A549 (cell line): ENCODE measurements at regions not wholly inside any gene's neighbourhood (a gene's known extent, or its start where the extent isn't known, plus 50 kb on each side); places are given as distances from the start of the nearest gene placed in this dataset.
A peak's percentile ranks its signal among the peaks of the same experiment; 100 is the strongest.

ENCODE experiments used
- ATAC-seq, 2 experiments: fragments of 200-7000 bp in 1 of 2; fragments of >200 bp in 1 of 2; cut with Nextera tagmentation in 1 of 2; cut with Tn5 transposase in 1 of 2; 3 replicates each; pipeline versions ENCODE4 v1.8.0 to v1.9.1; 2018 to 2020; ENCODE audit warnings: mild to moderate bottlenecking in 1 of 2, moderate library complexity in 1 of 2
- CTCF ChIA-PET: fragments of 300-600 bp; sonication (Branson Sonifier 250); formaldehyde crosslinking; extraction: SDS; loops from one replicate; lab custom pipeline; 2021; ENCODE audit warnings: antibody characterized with exemption, inconsistent platforms; lab: Yijun Ruan, JAX
- POLR2A ChIA-PET: fragments of 350-600 bp; formaldehyde crosslinking; extraction: SDS; loops from one replicate; lab custom pipeline; 2021; ENCODE audit warnings: antibody characterized with exemption, inconsistent platforms; lab: Yijun Ruan, JAX
- DNase-seq, 2 experiments: peaks; one replicate each; pipeline versions ENCODE4 v3.0.0 to v3.0.0-alpha.2; 2011 to 2016; ENCODE audit warnings: low read depth in 1 of 2, low spot score in 1 of 2
- FAIRE-seq: peaks from 2 replicates; lab custom pipeline; 2011; peaks lifted over from hg19 to GRCh38; lab: Jason Lieb, UNC
- H3K27ac ChIP-seq, 2 experiments: fragments of >200 bp; sonication (Bioruptor Twin); formaldehyde crosslinking; 3 replicates each; pipeline ENCODE4 v1.5.1; 2016 to 2017
- H3K4me1 ChIP-seq: fragments of >200 bp; sonication (Bioruptor Twin); formaldehyde crosslinking; 3 replicates; pipeline ENCODE4 v1.6.1; 2016
- H3K4me2 ChIP-seq: fragments of >200 bp; sonication (Bioruptor Twin); formaldehyde crosslinking; 3 replicates; pipeline ENCODE4 v1.6.1; 2016
- H3K4me3 ChIP-seq: fragments of >200 bp; sonication (Bioruptor Twin); formaldehyde crosslinking; 3 replicates; pipeline ENCODE4 v1.5.1; 2016
- H3K9me3 ChIP-seq: fragments of >200 bp; sonication (Bioruptor Twin); formaldehyde crosslinking; 3 replicates; pipeline ENCODE4 v1.6.1; 2016
- ATOH8 ChIP-seq: fragments of 250-450 bp; sonication (Bioruptor Pico); IDR thresholded peaks from 2 replicates; pipeline ENCODE4 v1.5.0; 2020; ENCODE audit warnings: low read depth, mild to moderate bottlenecking, moderate library complexity
- BCL3 ChIP-seq: fragments of >200 bp; sonication (Bioruptor Twin); formaldehyde crosslinking; IDR thresholded peaks from 3 replicates; pipeline ENCODE4 v1.6.1; 2016
- CTCF ChIP-seq: fragments of >200 bp; sonication (Bioruptor Twin); formaldehyde crosslinking; IDR thresholded peaks from 3 replicates; pipeline ENCODE4 v1.5.1; 2016
- E2F6 ChIP-seq: IDR thresholded peaks from 2 replicates; pipeline ENCODE4 v1.6.1; 2012; ENCODE audit warnings: low read depth, borderline replicate concordance
- EHF ChIP-seq: fragments of 250-450 bp; sonication (Bioruptor Pico); IDR thresholded peaks from 2 replicates; pipeline ENCODE4 v1.5.0; 2020; ENCODE audit warnings: mild to moderate bottlenecking
- EP300 ChIP-seq, 2 experiments: fragments of >200 bp; sonication (Bioruptor Twin); formaldehyde crosslinking; IDR thresholded peaks; 2 replicates in 1 of 2; 3 replicates in 1 of 2; pipeline ENCODE4 v1.6.1; 2016 to 2017
- ESRRA ChIP-seq: fragments of 150-350 bp; IDR thresholded peaks from 2 replicates; pipeline ENCODE4 v1.6.1; 2014; ENCODE audit warnings: mild to moderate bottlenecking, low read length, borderline replicate concordance
- FOSB ChIP-seq: fragments of 250-450 bp; sonication (Bioruptor Pico); IDR thresholded peaks from 2 replicates; pipeline ENCODE4 v1.5.0; 2020; ENCODE audit warnings: mild to moderate bottlenecking, moderate library complexity
- FOSL2 ChIP-seq, 2 experiments: fragments of 450-650 bp in 1 of 2; fragments of >200 bp in 1 of 2; sonication (Bioruptor Twin) in 1 of 2; formaldehyde crosslinking; IDR thresholded peaks; 2 replicates each; pipeline versions ENCODE4 v1.5.0 to v1.6.1; 2016 to 2020; ENCODE audit warnings: mild to moderate bottlenecking in 1 of 2, moderate library complexity in 1 of 2
- FOXS1 ChIP-seq: fragments of 250-450 bp; sonication (Bioruptor Pico); IDR thresholded peaks from 2 replicates; pipeline ENCODE4 v1.5.0; 2020; ENCODE audit warnings: mild to moderate bottlenecking, moderate library complexity
- GATA3 ChIP-seq: IDR thresholded peaks from 2 replicates; pipeline ENCODE4 v1.6.1; 2012; ENCODE audit warnings: borderline replicate concordance
- HDAC2 ChIP-seq: fragments of 200-600 bp; sonication (generic); IDR thresholded peaks from 2 replicates; pipeline ENCODE4 v1.6.1; 2016
- HOXB5 ChIP-seq: fragments of 250-450 bp; sonication (Bioruptor Pico); IDR thresholded peaks from 2 replicates; pipeline ENCODE4 v1.5.0; 2020; ENCODE audit warnings: mild to moderate bottlenecking, moderate library complexity
- JUN ChIP-seq, 2 experiments: fragments of >200 bp; sonication (Bioruptor Twin); formaldehyde crosslinking; IDR thresholded peaks; 2 replicates in 1 of 2; 3 replicates in 1 of 2; pipeline ENCODE4 v1.6.1; 2016 to 2017
- JUNB ChIP-seq: fragments of >200 bp; sonication (Bioruptor Twin); formaldehyde crosslinking; IDR thresholded peaks from 2 replicates; pipeline ENCODE4 v1.6.1; 2016
- MAFK ChIP-seq: fragments of 450-650 bp; IDR thresholded peaks from 2 replicates; pipeline ENCODE4 v1.6.1; 2014; ENCODE audit not compliant: partially characterized antibody
- MAX ChIP-seq: IDR thresholded peaks from 2 replicates; pipeline ENCODE4 v1.6.1; 2012
- MYC ChIP-seq: IDR thresholded peaks from 2 replicates; pipeline ENCODE4 v1.6.1; 2012; ENCODE audit warnings: mild to moderate bottlenecking, inconsistent platforms, low read length, improper control_type of control experiment, borderline replicate concordance
- NFE2L2 ChIP-seq: fragments of 150-350 bp; conservative IDR thresholded peaks from 2 replicates; pipeline ENCODE4 v1.6.1; 2014; ENCODE audit warnings: low read length
- NPAS2 ChIP-seq: fragments of 250-450 bp; sonication (Bioruptor Pico); IDR thresholded peaks from 2 replicates; pipeline ENCODE4 v1.8.0; 2022; ENCODE audit warnings: mild to moderate bottlenecking, moderate library complexity, borderline replicate concordance
- NR3C1 ChIP-seq: fragments of >200 bp; sonication (Bioruptor Twin); formaldehyde crosslinking; IDR thresholded peaks from 3 replicates; pipeline ENCODE4 v1.6.1; 2017
- PBX3 ChIP-seq: IDR thresholded peaks from 2 replicates; pipeline ENCODE4 v1.6.1; 2012
- POLR2AphosphoS2 ChIP-seq: conservative IDR thresholded peaks from 2 replicates; pipeline ENCODE4 v1.6.1; 2012; ENCODE audit warnings: low read length, improper control_type of control experiment, inconsistent platforms
- RCOR1 ChIP-seq: fragments of 150-350 bp; IDR thresholded peaks from 2 replicates; pipeline ENCODE4 v1.6.1; 2014; ENCODE audit warnings: antibody characterized with exemption, low read length, low read depth
- RFX5 ChIP-seq: fragments of 450-650 bp; IDR thresholded peaks from 2 replicates; pipeline ENCODE4 v1.7.1; 2014; ENCODE audit warnings: antibody characterized with exemption, mild to moderate bottlenecking, moderate library complexity
- ZNF302 ChIP-seq: fragments of 250-450 bp; sonication (Bioruptor Pico); IDR thresholded peaks from 2 replicates; pipeline ENCODE4 v1.9.0; 2021; ENCODE audit warnings: inconsistent platforms, mild to moderate bottlenecking, moderate library complexity
- ZSCAN20 ChIP-seq: fragments of 250-450 bp; sonication (Bioruptor Pico); IDR thresholded peaks from 2 replicates; pipeline ENCODE4 v1.8.0; 2022; ENCODE audit warnings: mild to moderate bottlenecking, moderate library complexity
- WGBS: methylation state at CpG from one replicate; pipeline ENCODE4 v1.1.6; 2017; ENCODE audit errors: missing lambda C conversion rate; 5-methylcytosine and 5-hydroxymethylcytosine counted together

- Histone ChIP-seq H3K27ac (no peak overlapping the region), H3K4me2 (no peak overlapping the region), H3K9me3 (no peaks in the 10 kb centered on the region), H3K4me1 (no peaks in the 10 kb centered on the region), H3K4me3 (no peak overlapping the region)
- ChIA-PET CTCF (no interaction called here), POLR2A (no interaction called here)
- no peak for DNase-seq
- 0% methylated on average over 1 of the region's 1 CpG for WGBS
- no peak for FAIRE-seq
- no peak for ATAC-seq
- no peak for TF ChIP-seq RCOR1
Observed at GRCh38 chrX:125940985-125941384, 225.1 kb downstream of the DCAF12L2 start.

- DNase-seq = no peak
- no peak for ATAC-seq
- Histone ChIP-seq H3K27ac (no peak overlapping the region), H3K4me3 (no peak overlapping the region), H3K4me1 (no peaks in the 10 kb centered on the region), H3K4me2 (no peak overlapping the region), H3K9me3 (no peaks in the 10 kb centered on the region)
- TF ChIP-seq ZNF302 (CRISPR knock-in tag) = no peak
- no peak for TF ChIP-seq ZSCAN20 (CRISPR knock-in tag)
- no peak for TF ChIP-seq ESRRA
- TF ChIP-seq RFX5 = no peak
- TF ChIP-seq NPAS2 (CRISPR knock-in tag) = no peak
- no peak for TF ChIP-seq JUN (IDR thresholded peaks at IDR 0.05)
- no peak for TF ChIP-seq PBX3
- 0% methylated on average over 1 of the region's 1 CpG for WGBS
- FAIRE-seq = no peak
- POLR2A ChIA-PET = no interaction called here
- CTCF ChIA-PET = no interaction called here
Observed at GRCh38 chrX:125947501-125947900, 218.6 kb downstream of the DCAF12L2 start.

- no peaks in the 10 kb centered on the region for H3K4me1 ChIP-seq
- no peak overlapping the region for H3K27ac ChIP-seq
- no peak overlapping the region for H3K4me2 ChIP-seq
- FAIRE-seq (no peak), DNase-seq (no peak), ATAC-seq (no peak)
- no peaks in the 10 kb centered on the region for H3K9me3 ChIP-seq
- 0% methylated on average over 1 of the region's 1 CpG for WGBS
- no peak for TF ChIP-seq HDAC2
- TF ChIP-seq EHF (CRISPR knock-in tag) = no peak
- TF ChIP-seq HOXB5 (CRISPR knock-in tag) = no peak
- TF ChIP-seq CTCF = no peak
- no peak for TF ChIP-seq MAX
- no peak for TF ChIP-seq FOSL2 (IDR thresholded peaks at IDR 0.05)
- TF ChIP-seq FOSL2 (CRISPR knock-in tag; IDR thresholded peaks at IDR 0.05) = no peak
- TF ChIP-seq FOXS1 (CRISPR knock-in tag) = no peak
- no peak for TF ChIP-seq JUNB
- peak; percentile 45 for TF ChIP-seq MAFK
- TF ChIP-seq, all 56 proteins: peak for 1
- H3K4me3 ChIP-seq = no peak overlapping the region
- ChIA-PET POLR2A (no interaction called here), CTCF (no interaction called here)
Observed at GRCh38 chrX:125952973-125953372, 213.1 kb downstream of the DCAF12L2 start.

GRCh38 chrX:125953814-125954213, 212.3 kb downstream of the DCAF12L2 start:
- no peak overlapping the region for H3K4me3 ChIP-seq
- DNase-seq = no peak
- no peaks in the 10 kb centered on the region for H3K9me3 ChIP-seq
- ATAC-seq = no peak
- ChIA-PET CTCF (no interaction called here), POLR2A (no interaction called here)
- WGBS = 0% methylated on average over 2 of the region's 2 CpGs
- H3K27ac ChIP-seq = no peak overlapping the region
- H3K4me1 ChIP-seq = no peaks in the 10 kb centered on the region
- H3K4me2 ChIP-seq = no peak overlapping the region
- FAIRE-seq = no peak
- TF ChIP-seq BCL3 (no peak), FOSB (CRISPR knock-in tag) (no peak), POLR2AphosphoS2 (no peak), ZSCAN20 (CRISPR knock-in tag) (no peak), EP300 (IDR thresholded peaks at IDR 0.05) (no peak), MYC (no peak), E2F6 (no peak), FOXS1 (CRISPR knock-in tag) (no peak), JUN (IDR thresholded peaks at IDR 0.05) (no peak), NFE2L2 (no peak), NR3C1 (no peak), ATOH8 (CRISPR knock-in tag) (no peak), GATA3 (no peak), RFX5 (no peak), FOSL2 (IDR thresholded peaks at IDR 0.05) (no peak), FOSL2 (CRISPR knock-in tag; IDR thresholded peaks at IDR 0.05) (no peak), MAX (no peak)
